T-helper 1 cell treated with Interleukin-12 subunit alpha and Interleukin-12 subunit beta and Interleukin-4 antibody, amounts not matched to agents 30 μg/mL and 1 μg/mL, for 36 hours (primary cell): ENCODE measurements at regions not wholly inside any gene's neighbourhood (a gene's known extent, or its start where the extent isn't known, plus 50 kb on each side); places are given as distances from the start of the nearest gene placed in this dataset.
"Not testable (repeated sequence)": the region's sequence is repeated elsewhere in the genome, so short reads cannot be mapped to it uniquely, and the experiment has no call there.

Experiments used
- H3K27ac Mint-ChIP-seq: one replicate; pipeline ENCODE4 v1.8.0; 2021; ENCODE audit warnings: mild to moderate bottlenecking, mixed read lengths
- H3K27me3 Mint-ChIP-seq: one replicate; pipeline ENCODE4 v1.8.0; 2021; ENCODE audit warnings: low read depth, mixed read lengths
- H3K36me3 Mint-ChIP-seq: one replicate; pipeline ENCODE4 v1.8.0; 2021; ENCODE audit warnings: low read depth, mixed read lengths
- H3K4me1 Mint-ChIP-seq: one replicate; pipeline ENCODE4 v1.8.0; 2021; ENCODE audit warnings: low read depth, mixed read lengths
- H3K4me3 Mint-ChIP-seq: one replicate; pipeline ENCODE4 v1.8.0; 2021; ENCODE audit warnings: mild to moderate bottlenecking, moderate library complexity, mixed read lengths
- H3K9me3 Mint-ChIP-seq: one replicate; pipeline ENCODE4 v1.8.0; 2021; ENCODE audit warnings: mixed read lengths

DNA sequence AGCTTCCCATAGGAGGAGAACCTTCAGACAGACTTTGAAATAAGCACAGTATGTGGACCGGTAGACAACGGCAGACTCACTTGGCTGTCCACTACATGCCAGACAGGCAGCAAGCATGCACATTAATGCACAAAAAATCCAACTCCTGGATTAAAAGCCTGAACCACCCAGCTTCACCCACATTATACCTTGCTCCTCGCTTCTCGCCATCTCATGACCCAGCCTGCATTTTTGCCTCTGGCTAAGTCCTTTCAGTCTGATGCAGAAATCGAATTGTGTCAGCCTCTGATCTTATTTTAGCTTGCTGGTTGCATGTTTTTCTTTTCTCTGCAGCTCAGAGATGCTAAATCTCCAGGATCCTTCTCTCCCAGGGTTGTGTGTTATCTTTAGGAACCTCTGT lies 358.7 kb downstream of the RFC3 start:
- H3K9me3 Mint-ChIP-seq, result no peaks in the 10 kb centered on the region
- no peaks in the 10 kb centered on the region for H3K4me1 Mint-ChIP-seq
- no peaks in the 10 kb centered on the region for H3K36me3 Mint-ChIP-seq
- no peak overlapping the region for H3K27ac Mint-ChIP-seq
- no peak overlapping the region for H3K4me3 Mint-ChIP-seq
- H3K27me3 Mint-ChIP-seq, result no peaks in the 10 kb centered on the region

GRCh38 chr13:34179481-34179880 lies 361.5 kb downstream of the RFC3 start:
- Mint-ChIP-seq H3K4me3 (no peak overlapping the region), H3K9me3 (no peaks in the 10 kb centered on the region), H3K36me3 (no peaks in the 10 kb centered on the region), H3K27me3 (no peaks in the 10 kb centered on the region), H3K4me1 (no peaks in the 10 kb centered on the region), H3K27ac (no peak overlapping the region)

DNA sequence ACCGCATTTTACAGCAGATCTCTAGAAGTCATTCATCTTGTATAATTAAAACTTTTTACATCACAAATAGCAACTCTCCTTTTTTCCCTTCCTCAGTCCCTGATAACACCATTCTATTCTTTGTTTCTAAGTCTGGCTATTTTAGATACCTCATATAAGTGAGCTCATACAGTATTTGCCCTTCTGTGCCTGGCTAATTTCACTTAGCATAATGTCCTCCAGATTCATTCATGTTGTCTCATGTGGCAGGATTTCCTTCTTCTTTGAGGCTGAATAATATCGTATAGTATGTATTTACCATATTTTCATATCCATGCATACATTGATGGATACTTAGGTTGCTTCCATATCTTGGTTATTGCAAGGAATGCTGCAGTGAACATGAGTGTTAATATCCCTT lies 362.0 kb downstream of the RFC3 start:
- H3K27ac Mint-ChIP-seq, result no peak overlapping the region
- no peaks in the 10 kb centered on the region for H3K27me3 Mint-ChIP-seq
- H3K36me3 Mint-ChIP-seq, result no peaks in the 10 kb centered on the region
- no peaks in the 10 kb centered on the region for H3K9me3 Mint-ChIP-seq
- no peak overlapping the region for H3K4me3 Mint-ChIP-seq
- H3K4me1 Mint-ChIP-seq, result no peaks in the 10 kb centered on the region

DNA sequence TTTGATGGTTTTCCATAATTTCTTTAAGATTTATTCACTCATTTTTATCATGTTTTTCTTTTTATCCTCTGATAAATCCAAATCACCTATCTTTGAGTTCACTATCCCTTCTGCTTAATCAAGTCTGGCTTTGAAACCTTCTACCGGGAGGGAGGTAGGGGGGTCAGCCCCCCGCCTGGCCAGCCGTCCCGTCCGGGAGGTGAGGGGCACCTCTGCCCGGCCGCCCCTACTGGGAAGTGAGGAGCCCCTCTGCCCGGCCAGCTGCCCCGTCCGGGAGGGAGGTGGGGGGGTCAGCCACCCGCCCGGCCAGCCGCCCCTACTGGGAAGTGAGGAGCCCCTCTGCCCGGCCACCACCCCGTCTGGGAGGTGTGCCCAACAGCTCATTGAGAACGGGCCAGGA lies 363.3 kb downstream of the RFC3 start:
- not testable (repeated sequence) for H3K36me3 Mint-ChIP-seq, H3K4me3 Mint-ChIP-seq, H3K9me3 Mint-ChIP-seq, H3K27me3 Mint-ChIP-seq, H3K27ac Mint-ChIP-seq, H3K4me1 Mint-ChIP-seq

- H3K27ac Mint-ChIP-seq, result no peak overlapping the region
- H3K4me1 Mint-ChIP-seq, result no peaks in the 10 kb centered on the region
- no peaks in the 10 kb centered on the region for H3K36me3 Mint-ChIP-seq
- no peak overlapping the region for H3K4me3 Mint-ChIP-seq
- no peaks in the 10 kb centered on the region for H3K27me3 Mint-ChIP-seq
- H3K9me3 Mint-ChIP-seq, result peaks cover 11% of the 10 kb centered on the region
Measured at GRCh38 chr13:34189946-34190345, 372.0 kb downstream of the RFC3 start.

GRCh38 chr13:34201050-34201913 lies 383.3 kb downstream of the RFC3 start:
- Mint-ChIP-seq H3K36me3 (no peaks in the 10 kb centered on the region), H3K27ac (no peak overlapping the region), H3K4me3 (no peak overlapping the region)

GRCh38 chr13:34207334-34207733 lies 389.4 kb downstream of the RFC3 start:
- Mint-ChIP-seq H3K9me3 (peaks cover 4% of the 10 kb centered on the region), H3K4me1 (no peaks in the 10 kb centered on the region), H3K4me3 (no peak overlapping the region), H3K27ac (no peak overlapping the region), H3K27me3 (no peaks in the 10 kb centered on the region), H3K36me3 (no peaks in the 10 kb centered on the region)

More at GRCh38 chr13:34201050-34201913, 383.3 kb downstream of the RFC3 start:
- no peaks in the 10 kb centered on the region for H3K4me1 Mint-ChIP-seq
- no peaks in the 10 kb centered on the region for H3K27me3 Mint-ChIP-seq
- peaks cover 6% of the 10 kb centered on the region for H3K9me3 Mint-ChIP-seq

GRCh38 chr13:34207872-34208271 lies 389.9 kb downstream of the RFC3 start:
- no peak overlapping the region for H3K27ac Mint-ChIP-seq
- H3K4me1 Mint-ChIP-seq, result no peaks in the 10 kb centered on the region
- no peak overlapping the region for H3K4me3 Mint-ChIP-seq
- H3K27me3 Mint-ChIP-seq, result no peaks in the 10 kb centered on the region
- no peaks in the 10 kb centered on the region for H3K36me3 Mint-ChIP-seq
- peaks cover 4% of the 10 kb centered on the region for H3K9me3 Mint-ChIP-seq

DNA sequence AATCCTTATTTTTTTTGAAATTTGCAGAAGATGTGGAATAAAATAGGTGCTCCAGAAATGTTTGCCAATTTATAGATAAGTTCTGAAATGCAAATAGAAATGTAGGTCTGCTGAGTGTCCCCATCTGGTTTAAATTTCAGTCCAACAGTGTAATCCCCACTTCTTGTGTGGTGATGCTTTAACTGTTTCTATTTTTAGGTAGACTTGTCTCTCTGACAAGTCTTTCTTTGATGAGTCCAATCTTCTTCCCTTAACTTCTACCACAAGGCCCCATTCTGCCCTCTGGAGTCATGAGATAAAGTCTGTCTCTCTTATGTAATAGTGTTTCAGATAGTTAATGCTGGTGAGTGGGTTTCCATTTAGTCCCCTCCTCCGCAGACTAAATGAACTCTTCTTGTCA lies 390.4 kb downstream of the RFC3 start:
- no peaks in the 10 kb centered on the region for H3K4me1 Mint-ChIP-seq
- H3K27ac Mint-ChIP-seq, result no peak overlapping the region
- no peak overlapping the region for H3K4me3 Mint-ChIP-seq
- H3K36me3 Mint-ChIP-seq, result no peaks in the 10 kb centered on the region
- no peaks in the 10 kb centered on the region for H3K27me3 Mint-ChIP-seq
- H3K9me3 Mint-ChIP-seq, result peaks cover 4% of the 10 kb centered on the region

- Mint-ChIP-seq H3K36me3 (no peaks in the 10 kb centered on the region), H3K27me3 (no peaks in the 10 kb centered on the region), H3K4me1 (no peaks in the 10 kb centered on the region), H3K9me3 (peaks cover 4% of the 10 kb centered on the region), H3K27ac (no peak overlapping the region), H3K4me3 (no peak overlapping the region)
Measured at GRCh38 chr13:34210341-34210740, 392.4 kb downstream of the RFC3 start.

GRCh38 chr13:34214686-34215085 lies 396.7 kb downstream of the RFC3 start:
- no peak overlapping the region for H3K4me3 Mint-ChIP-seq
- no peaks in the 10 kb centered on the region for H3K9me3 Mint-ChIP-seq
- no peaks in the 10 kb centered on the region for H3K27me3 Mint-ChIP-seq
- no peak overlapping the region for H3K27ac Mint-ChIP-seq
- H3K36me3 Mint-ChIP-seq, result no peaks in the 10 kb centered on the region
- no peaks in the 10 kb centered on the region for H3K4me1 Mint-ChIP-seq

- Mint-ChIP-seq H3K36me3 (no peaks in the 10 kb centered on the region), H3K4me3 (no peak overlapping the region), H3K27me3 (no peaks in the 10 kb centered on the region), H3K4me1 (no peaks in the 10 kb centered on the region), H3K27ac (no peak overlapping the region), H3K9me3 (no peaks in the 10 kb centered on the region)
Measured at GRCh38 chr13:34216256-34216655, 398.3 kb downstream of the RFC3 start.

GRCh38 chr13:34217343-34218025 lies 399.5 kb downstream of the RFC3 start:
- Mint-ChIP-seq H3K27ac (no peak overlapping the region), H3K4me3 (no peak overlapping the region), H3K36me3 (no peaks in the 10 kb centered on the region), H3K9me3 (no peaks in the 10 kb centered on the region), H3K4me1 (no peaks in the 10 kb centered on the region), H3K27me3 (no peaks in the 10 kb centered on the region)

DNA sequence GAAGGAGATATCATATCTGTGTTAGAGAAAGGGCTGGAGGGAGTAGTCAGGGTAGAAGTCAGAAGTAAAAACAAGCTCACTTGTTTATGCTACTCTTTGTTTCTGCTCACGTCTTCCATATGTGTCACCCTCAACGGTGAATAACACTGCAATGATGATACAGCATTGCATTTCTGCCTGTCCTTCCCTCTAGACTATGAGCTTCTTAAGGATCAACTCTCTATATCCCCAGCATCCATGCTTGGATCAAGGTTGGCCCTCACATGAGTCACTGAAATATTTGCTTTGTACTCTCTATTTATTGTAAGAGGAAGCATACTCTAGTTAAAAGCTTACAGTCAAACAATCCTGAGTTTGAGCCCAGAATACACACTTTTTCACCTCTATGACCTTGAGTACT lies 406.0 kb downstream of the RFC3 start:
- no peak overlapping the region for H3K4me3 Mint-ChIP-seq
- no peaks in the 10 kb centered on the region for H3K9me3 Mint-ChIP-seq
- H3K27me3 Mint-ChIP-seq, result no peaks in the 10 kb centered on the region
- H3K36me3 Mint-ChIP-seq, result no peaks in the 10 kb centered on the region
- no peak overlapping the region for H3K27ac Mint-ChIP-seq
- H3K4me1 Mint-ChIP-seq, result no peaks in the 10 kb centered on the region

DNA sequence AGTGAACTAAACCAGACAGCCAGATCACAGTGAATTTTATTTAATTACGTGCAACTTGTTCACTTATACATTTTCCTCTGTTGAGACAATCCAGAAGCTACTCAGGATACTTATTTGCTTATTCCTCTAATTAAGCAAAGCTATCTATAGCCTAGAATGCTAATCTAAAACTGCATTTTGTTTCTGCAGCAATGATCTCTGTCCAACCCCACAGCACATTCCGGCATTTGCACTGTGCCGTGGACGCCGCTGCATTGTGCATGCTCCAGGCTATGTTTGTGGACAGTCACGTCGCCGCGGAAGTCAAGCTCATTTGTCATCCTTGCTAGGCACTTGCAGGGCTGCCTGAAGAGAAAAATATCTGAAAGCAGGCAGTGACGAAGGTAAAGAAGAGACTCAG lies 406.9 kb downstream of the RFC3 start:
- Mint-ChIP-seq H3K27ac (no peak overlapping the region), H3K27me3 (no peaks in the 10 kb centered on the region), H3K4me1 (no peaks in the 10 kb centered on the region)

More for the DNA sequence above, 406.9 kb downstream of the RFC3 start:
- no peak overlapping the region for H3K4me3 Mint-ChIP-seq
- H3K36me3 Mint-ChIP-seq, result no peaks in the 10 kb centered on the region
- H3K9me3 Mint-ChIP-seq, result no peaks in the 10 kb centered on the region
